NCI-H187 treated with DMSO at 0.1 percent for 48 hours (cell line): ENCODE measurements at regions not wholly inside any gene's neighbourhood (a gene's known extent, or its start where the extent isn't known, plus 50 kb on each side); places are given as distances from the start of the nearest gene placed in this dataset.

Source experiments
- DNase-seq: peaks from one replicate; lab custom pipeline; 2025; lab: John Stamatoyannopoulos, UW

DNA sequence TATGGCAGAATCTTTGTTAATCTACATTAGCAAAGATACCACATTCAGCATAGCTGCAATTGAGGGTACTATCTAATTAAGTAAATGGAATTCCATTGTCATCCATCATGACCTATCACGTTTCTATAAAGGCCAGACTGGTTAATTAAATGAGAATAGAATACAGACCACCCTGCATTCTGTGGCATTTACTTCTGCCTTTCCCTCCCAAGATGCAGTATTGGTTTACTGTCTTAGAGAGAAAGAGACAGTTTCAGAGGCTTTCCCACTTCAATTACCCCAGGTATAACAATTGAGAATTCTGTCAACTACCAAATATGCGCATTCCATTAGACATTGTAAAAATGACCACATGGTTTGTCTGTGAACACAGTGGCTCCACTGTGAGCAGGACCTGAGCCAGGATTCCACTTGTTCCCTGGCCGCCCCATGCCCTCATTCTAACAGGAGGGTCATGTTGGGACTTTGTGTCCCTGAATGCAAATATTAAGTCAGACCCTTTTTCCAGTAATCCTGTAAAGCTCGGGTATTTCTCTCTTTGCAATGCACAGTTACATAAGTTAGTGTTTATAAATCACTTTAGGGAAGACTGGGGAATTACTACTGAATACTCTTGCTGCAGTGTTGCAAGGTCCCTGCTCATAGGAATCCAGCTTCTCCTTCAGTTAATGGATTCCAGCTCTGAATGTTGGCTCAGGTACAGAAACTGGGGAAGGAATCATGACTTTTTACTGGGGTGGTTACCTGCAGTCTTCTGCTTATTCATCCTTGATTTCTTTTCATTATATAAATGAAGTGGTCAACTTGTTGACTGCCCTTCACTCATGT, 261.0 kb downstream of the PDGFC start:
- DNase-seq, result no peak

DNA sequence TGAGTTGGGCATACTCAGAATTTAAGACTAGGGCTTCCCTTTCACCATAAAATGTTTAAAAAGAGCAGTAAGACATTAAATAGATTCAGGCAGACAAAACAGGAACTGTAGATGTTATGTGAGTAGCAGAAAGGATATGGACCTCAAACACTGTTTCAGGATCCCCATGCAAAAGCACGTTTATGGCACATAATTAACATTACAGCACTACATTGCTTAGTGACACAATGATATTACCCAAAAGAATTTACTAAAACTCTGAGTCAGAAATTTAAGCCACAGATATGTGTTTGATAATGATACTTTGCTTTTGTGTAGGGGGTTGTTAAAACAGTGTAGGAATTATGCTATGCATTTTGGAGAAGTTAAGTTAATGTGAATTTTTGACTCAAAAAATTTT, 266.3 kb downstream of the PDGFC start:
- no peak for DNase-seq

DNA sequence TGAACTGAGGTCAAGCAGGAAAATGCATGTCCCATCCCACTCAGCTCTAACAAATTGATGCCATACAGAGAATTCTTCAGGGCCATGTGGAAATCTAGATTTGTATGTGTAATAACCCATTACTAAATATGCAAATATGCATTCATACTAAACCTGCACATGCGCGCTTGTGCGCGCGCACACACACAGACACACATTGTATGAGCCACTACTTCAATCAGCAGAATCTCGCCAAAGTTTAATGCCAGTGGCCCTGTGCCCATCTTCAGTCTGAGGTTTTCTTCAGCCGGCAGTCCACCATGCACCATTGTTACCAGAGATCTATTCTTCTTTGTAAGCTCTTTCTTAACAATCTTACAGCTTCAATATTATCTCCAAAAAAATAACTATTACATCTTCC, 276.4 kb downstream of the PDGFC start:
- no peak for DNase-seq

DNA sequence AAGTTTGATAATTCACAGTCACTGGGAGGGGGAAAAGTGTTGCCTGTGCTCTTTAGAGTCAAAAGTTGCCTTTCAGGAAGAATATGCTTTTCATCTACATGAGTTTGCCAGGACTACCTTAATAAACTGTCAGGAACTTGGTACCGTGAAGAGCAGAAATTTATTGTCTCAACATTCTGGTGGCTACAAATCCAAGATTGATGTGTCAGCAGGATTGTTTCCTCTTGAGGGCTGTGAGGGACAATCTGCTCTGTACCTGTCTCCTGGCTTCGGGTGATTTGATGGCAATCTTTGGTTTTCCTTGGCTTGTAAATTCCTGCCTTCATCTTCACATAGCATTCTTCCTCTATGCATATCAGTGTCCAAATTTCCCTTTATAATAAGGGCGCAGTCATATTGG, 277.2 kb downstream of the PDGFC start:
- no peak for DNase-seq

DNA sequence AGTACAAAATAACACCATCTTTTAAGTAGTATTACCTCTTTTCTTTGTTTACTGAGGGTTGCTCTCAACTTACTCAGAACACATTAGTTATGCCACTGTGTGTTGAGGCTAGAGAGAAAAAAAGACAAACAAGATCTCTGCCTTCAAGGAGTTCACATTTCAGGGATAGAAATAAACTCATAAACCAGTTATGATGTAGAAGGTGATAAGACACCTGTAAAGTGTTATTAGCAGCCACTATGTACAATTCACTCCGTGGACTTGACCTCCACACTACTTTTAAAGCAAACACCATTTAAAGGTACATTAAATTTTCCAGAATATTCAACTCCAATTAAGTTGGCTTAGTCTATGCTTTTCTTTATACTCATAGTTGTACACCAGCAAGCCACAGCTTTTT, 278.0 kb downstream of the PDGFC start:
- DNase-seq, result no peak

DNA sequence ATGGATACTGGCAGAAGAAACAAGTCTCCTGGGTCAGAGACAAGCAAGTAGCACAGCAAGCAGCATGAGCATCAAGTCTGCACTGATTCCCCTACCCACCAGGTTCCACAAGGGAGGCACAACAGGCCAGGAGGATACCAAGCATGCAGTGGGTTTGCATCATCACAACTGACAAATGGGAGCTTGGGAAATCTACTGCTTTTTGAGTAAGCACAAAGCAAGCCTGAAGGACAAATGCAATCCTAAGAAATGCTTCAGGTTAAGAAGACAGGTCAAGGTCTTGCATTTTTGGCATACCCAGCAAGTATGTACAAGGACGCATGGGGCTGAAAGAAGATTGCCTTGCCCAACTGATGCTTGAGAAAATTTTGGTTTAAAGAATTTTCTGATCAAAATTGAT, 279.6 kb downstream of the PDGFC start:
- DNase-seq, result no peak

DNA sequence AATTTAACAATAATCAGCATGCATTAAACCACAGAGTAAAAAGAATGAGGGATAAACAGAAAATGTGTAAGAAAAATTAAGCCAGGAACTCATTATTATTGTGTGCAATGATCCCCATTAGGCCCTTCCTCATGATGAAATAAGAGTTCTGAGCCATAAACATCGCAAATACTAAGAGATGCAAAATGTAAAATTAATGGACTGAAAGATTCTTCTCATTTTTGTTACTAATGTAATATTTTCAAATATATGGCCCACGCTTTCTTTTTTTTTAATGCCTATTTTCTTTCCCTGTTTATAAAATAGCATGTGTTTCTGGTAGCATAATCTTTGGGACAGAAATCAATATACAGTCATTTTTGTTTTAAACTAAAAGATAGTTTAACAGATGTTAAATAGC, 281.0 kb downstream of the PDGFC start:
- DNase-seq, result no peak

DNA sequence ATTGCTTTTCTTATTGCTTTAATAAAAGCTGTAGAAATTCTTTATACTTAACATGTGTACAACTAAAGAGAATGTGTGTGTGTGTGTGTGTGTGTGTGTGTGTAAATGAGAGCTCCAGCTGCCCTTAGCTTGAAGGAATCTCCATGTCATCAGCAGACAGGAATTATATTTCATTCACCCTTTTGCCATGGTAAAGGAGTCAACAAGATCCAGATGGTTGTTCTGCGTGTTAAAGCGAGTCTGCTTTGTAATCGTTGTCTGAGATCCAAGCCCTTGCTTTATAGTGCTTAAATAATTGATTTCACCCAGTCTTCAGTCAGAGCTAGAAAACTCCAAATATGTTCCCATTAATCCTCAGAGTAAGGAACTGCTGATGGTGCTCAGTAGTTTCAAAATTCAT, 285.5 kb downstream of the PDGFC start:
- DNase-seq, result no peak

DNA sequence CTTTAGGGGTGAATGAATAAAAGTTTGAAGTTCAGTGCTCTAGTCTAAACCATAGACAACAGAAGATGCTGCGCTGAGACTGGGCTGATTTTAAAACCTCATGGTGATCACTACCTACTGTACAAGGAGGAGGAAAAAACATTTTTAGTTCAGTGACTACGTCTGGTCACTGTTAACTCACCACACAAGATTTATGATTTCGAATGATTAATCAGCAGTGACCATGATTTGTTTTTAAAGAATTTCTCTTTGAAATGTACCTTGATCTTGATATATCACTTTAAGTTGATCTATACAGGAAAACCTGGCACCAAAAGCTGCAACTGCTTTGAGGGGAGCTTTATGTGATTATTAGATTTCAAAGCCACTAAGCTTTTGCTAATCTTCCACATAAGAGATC, 286.3 kb downstream of the PDGFC start:
- no peak for DNase-seq

DNA sequence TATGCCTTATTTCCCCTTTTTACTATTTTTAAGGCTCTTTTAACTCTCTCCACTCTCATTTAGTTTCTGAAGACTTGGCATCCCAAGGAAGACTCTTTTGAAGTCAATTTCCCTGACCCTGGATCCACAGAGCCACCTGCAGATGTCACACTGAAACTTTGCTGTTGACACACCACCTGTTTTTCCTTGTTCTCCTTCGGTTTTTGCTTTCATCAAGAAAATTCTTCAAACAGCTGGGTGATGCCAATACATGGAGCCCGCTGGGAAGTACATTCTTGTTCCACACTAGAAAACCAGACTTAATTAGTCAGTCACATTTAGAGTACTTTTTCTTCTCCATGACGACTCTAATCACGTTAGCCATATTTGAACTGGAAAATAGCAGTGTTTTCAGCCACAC, 293.9 kb downstream of the PDGFC start:
- DNase-seq, result no peak

DNA sequence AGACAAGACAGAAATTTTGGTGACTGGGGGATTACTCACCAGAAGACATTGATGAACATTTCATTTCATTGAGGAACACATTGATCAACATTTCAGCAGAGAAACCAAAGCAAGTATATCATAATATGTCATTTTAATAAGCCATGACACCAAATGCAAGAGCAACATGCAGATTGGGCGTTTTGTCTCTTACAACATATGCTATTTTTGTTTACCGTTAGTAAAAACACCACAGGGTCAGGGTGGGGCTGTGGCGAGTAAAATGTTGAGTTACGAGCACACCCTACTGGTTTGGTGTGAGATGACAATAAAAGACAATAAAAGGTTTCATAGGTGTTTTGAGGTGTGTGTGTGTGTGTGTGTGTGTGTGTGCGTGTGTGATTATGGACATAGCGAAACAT, 294.5 kb downstream of the PDGFC start:
- no peak for DNase-seq

DNA sequence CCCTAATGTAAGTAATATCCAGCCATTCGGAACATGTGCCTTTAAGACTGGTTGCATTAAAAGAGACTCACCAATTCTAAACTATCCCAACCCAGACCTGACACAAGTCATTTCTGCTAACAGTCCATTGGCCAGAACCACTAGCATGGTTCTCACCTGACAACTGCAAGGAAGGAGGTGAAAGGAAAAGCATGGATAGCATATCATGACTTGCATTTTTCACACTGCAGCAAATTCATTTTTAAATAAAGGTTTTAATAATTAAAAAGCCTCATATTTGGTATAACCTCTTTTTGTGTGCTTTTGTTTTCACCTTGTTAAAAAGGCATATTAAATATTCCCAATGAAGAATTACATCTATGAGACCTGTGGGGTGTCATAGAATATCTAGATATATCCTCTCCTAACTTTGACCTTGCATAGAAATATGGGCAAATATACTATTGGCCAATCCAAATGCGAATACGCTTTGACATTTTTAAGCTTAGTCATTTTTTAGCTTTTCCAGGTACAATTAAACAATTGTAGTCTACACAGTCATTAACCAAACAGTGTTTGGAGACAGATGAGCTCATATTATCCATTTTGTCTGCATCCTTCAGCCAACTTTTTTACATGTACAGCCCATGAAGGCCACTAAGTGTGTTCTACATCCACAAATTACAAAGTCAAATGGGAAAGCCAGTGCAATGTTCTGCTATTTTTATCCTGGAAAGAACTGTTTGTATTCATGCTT, 295.3 kb downstream of the PDGFC start:
- no peak for DNase-seq

DNA sequence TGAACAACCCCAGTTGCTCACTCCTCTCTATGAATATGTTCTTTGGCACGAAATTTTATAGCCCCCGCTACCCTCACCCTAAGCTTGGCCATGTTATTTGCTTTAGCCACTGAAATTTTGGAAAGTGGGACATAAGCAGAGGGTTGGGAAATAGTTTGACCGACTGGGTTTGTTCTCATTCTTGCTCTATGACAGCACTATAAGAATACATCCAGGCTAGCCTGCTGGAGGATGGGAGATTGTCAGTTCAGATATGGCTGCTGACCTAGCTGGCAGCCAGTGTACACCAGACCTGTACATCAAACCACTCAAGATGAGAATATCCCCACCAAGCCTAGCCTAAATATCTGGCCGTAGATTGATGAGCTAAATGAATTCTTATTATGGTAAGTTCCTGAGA, 298.1 kb downstream of the PDGFC start:
- DNase-seq, result no peak

DNA sequence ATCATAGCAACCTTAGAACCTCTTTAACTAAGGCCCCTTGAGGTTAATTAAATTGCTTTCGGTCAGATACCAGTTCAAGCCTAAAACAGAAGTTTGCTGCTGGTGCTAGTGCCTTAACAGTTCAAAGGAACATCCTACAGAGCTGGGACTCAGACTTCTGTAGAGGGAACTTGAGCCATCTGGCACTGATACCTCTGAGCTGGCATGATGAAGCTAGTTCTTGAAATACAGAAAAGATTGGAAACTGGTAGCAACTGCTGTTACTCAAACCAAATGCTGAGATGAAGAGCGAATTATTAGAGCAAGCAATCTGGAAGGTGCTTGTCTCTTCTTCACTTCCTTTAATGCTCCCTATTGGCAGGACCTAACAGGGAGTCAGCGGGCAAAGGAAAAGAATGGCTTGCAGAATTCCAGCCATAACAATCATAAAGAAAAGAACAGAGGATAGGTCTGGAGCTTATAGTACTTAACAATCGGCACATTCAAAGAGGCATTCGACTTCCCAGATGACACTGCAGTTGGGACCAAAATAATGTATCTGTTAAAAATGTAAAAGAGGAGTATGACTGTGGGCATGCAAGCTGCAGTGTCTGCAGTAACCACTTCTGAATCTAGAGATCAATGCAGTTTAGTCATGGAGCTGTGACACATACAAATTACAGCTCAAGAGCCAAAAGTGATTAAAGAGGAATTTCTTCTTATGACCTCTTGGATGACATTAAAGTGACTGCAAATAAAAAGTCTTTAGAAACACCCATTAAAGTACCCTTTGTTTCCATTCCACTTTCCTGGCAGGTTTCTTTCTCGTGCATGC, 298.9 kb downstream of the PDGFC start:
- no peak for DNase-seq

DNA sequence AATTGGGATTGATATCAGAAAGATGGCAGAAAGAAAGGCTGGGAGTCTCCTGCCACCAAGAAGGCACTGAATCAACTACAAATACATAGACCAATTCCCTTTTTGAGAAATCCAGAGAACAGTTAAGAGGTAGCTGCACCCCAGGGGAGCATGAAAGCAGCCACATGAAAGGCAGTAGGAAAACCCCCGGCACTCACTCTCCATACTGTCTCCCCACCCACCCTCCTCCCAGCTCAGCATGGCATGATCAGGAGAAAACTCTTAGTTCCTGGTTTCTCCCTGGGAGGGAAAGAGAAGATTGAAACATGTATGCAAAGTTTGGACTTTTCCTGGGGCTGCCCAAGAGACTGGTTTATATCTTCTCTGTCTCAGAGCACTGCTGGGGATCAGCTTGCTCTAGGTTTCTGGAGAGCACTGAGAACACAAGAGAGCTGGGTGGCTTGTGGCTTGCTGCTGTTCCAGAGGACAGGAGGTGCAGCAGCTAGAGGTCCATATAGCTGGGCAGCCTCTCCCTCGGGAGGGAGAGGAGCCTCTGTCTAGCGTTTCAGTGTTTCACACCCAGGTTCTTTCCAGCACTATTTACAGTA, 305.7 kb downstream of the PDGFC start:
- DNase-seq, result no peak

DNA sequence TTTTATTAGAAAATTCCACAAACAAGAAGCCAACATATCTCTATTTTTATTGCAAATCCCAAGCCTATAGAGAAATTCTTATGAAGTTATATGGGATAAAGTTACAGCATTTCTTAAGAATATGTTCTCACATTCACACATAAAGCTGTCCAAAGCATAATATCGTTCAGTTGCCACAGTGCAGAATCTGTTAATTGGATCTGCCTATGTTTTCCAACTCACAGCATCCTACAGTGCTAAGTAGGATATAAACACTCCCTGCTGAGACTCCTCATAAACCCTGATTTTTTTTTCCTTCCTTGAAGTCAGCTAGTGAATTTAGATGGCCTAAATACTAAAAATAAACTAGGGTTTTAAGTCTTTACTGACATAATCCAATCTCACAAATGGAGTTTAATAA, 307.9 kb downstream of the PDGFC start:
- DNase-seq, result no peak

DNA sequence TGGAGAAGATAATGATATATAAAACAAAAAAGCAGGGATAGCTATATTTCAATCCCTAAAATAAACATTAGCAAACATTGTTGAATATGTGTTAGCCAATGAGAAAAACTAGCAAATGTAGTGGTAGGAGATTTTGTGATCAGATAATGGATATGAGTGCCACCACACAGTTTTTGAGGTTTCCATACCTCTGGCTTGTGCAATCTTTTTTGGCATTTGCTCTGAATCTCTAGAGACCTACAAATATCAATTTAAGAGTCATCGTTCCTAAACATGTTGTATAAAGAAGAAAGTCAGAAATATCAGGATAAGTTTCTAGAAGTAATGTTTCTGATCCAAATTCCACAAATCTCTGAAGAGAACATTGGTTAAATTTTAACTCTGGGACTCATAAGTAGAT, 308.7 kb downstream of the PDGFC start:
- DNase-seq, result no peak

DNA sequence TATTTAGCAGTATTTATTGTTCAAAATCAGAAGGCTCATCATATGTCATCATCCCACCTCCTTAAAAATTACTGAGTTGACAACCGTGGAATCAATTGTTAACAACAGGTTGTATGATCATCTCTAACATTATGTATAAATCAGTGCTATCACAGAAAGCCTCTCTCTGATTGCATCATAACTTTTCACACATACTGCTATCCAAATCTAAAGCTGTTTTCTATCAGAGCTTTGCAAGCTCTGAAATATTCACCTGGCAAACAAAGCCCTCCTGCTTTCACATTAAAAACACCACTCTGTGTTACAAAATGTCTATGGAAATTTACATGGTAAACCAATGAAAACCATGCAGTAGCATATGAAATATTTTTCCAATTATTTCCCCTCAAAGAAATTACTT, 310.0 kb downstream of the PDGFC start:
- DNase-seq, result no peak

DNA sequence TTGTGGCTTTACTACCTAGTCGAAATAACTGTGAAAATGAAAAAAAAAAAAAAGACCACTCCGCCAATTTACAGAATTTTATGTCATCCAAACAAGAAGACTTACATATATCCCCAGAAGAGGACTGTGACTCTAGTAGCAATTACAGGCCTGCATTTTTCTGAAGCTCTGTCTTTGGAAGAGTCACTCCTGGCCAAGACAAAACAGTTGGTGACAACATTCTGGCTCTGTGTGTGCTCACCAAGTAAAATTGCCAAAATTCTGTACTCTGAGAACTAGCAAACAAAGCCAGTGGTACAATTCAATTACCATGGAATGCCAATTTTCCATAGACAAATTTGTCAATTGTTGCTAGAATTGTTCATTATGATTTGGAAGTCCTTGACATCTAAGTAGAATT, 311.1 kb downstream of the PDGFC start:
- no peak for DNase-seq

DNA sequence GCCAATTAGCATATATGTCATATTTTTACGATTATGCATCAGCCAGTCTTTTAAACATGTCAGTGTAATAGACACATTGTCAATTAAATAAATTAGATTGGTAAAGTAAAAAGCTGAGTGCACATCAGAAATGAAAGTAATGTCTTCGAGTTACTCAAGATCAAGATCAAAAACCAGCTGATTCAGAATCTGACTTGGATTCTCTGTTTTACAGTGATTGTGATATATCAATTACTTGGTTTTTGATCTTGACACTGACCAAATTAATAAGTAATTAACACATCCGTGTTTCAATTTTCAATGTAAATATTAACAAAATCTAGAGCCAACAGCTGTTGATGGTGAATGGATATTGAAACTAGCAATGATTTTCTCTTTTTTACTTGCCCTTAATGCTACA, 311.6 kb downstream of the PDGFC start:
- no peak for DNase-seq

DNA sequence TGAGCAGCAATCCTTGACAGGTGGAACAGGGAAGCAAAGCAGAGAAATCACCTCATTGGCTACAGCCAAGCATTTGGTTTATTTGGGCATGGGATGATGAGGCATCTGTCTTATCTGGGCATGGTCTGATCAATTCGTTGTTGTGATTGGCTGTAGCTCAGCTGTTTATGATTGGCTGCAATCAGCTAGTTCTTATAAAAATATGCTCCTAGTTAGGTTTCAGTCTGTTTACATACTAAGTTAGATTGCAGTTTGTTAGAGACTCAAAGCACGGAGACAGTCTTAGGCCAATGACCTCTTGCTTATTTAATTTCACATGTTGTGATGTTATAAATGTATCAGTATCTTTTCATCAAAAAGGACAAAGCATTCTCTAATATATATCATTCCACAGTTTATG, 312.0 kb downstream of the PDGFC start:
- DNase-seq, result no peak

DNA sequence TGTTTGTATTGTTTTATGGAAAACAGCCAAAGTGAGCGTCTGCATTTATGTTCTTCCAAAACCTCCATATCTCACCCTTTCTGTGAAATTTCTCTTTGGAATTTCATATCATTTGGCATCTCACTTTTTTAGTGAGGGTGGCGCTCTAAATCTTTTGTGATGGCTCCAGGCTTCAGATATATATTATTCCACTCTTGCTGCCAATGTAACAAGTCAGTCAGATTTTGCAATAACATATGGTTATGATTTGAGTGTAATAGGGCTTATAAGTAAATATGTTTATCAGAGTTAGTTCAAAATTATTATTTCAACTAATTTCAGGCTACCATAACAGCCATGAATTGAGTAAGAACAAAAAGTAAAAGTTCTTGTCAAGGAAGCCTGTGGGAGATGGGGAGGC, 314.7 kb downstream of the PDGFC start:
- no peak for DNase-seq

DNA sequence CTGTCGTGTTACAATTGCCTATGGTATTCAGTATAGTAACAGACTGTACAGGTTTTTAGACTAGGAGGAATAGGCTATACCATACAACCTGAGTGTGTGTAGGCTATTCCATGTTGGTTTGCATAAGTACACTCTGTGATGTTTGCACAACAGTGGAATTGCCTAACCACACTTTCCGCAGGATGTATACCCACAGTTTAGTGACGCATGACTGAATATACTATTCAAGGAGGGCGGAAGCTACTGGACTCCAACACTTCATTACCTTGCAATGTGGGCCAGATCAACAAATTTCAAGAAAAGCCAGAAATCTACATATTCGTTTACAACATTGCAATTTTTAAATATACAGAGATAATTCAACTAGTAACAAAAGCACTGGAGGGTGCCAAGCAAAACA, 317.2 kb downstream of the PDGFC start:
- DNase-seq, result no peak
